ENCODE measurements at regions not wholly inside any gene's neighbourhood (a gene's known extent, or its start where the extent isn't known, plus 50 kb on each side); places are given as distances from the start of the nearest gene placed in this dataset.
A peak's percentile ranks its signal among the peaks of the same experiment; 100 is the strongest.
"Not testable (repeated sequence)": the region's sequence is repeated elsewhere in the genome, so short reads cannot be mapped to it uniquely, and the experiment has no call there.

DNA sequence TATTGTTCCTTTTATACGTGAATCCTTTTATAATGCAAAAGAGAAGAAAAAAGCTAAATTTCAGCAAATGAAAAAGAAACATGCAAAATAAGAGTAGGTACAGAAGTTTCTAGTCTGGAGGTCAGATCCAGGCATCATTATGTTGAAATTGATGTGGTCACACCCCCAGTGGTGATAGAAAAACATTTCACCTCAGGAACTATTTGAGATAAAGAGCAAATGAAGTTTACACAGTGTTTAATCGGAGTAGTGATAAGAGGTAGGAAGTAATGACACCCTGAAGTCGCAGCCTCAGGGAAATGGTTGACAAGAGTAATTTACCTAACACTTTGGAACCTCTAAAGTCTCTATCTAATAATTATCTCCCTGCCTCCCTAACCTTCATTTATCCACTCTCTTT, 536.0 kb upstream of the STEAP1 start:
- TF ChIP-seq POLR2AphosphoS5 (IDR thresholded peaks at IDR 0.05) (no peak), POLR2A (IDR thresholded peaks at IDR 0.05) (no peak), CTCF (IDR thresholded peaks at IDR 0.05) (no peak)
- no peaks in the 10 kb centered on the region for H3K4me1 ChIP-seq (replicated peaks)
- H3K27ac ChIP-seq: no peak overlapping the region
- no peaks in the 10 kb centered on the region for H3K36me3 ChIP-seq
- no peaks in the 10 kb centered on the region for H3K9me3 ChIP-seq
- H3K27me3 ChIP-seq (replicated peaks; ENCODE audit: insufficient read depth): no peaks in the 10 kb centered on the region
- no peak overlapping the region for H3K4me3 ChIP-seq
- DNase-seq (ENCODE audit: low spot score): no peak
- intact Hi-C loops (cut with DNase I): no loop called here
- 53% methylated on average over 3 of the region's 3 CpGs for WGBS

DNA sequence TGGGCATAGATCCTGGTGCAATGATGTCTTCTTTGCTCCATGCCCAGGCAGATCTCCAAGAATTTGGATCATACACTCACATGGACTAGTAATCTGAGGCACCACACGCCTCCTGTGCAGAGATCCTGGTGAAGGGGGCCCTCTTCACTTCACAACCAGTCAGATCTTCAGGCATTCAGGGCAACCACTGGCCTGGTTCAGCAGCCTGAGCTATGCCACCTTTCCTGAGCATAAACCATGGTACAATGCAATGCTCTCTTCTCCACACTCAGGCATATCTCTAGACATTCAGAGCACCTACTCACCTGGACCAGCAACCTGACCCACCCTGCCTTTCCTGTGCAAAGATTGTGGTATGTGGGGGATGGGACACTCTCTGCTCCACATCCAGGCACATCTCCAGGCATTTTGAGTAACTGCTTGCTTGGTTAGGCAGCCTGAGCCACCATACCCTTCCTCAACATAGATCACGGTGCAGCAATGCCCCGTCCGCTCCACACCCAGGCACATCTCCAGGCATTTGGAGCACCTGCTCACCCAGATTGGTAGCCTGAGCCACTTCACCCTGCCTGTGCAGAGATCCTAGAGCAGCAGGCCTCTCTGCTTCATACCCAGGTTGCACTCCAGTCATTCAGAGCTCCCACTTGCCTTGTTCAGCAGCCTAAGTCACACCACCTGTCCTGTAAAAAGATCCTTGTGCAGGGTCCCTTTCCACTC, 532.2 kb upstream of the STEAP1 start:
- no peak for TF ChIP-seq POLR2A (IDR thresholded peaks at IDR 0.05)
- TF ChIP-seq POLR2AphosphoS5 (IDR thresholded peaks at IDR 0.05): no peak
- TF ChIP-seq CTCF (IDR thresholded peaks at IDR 0.05): no peak
- Histone ChIP-seq H3K9me3 (no peaks in the 10 kb centered on the region), H3K27me3 (replicated peaks; ENCODE audit: insufficient read depth) (no peaks in the 10 kb centered on the region), H3K4me3 (no peak overlapping the region), H3K36me3 (no peaks in the 10 kb centered on the region), H3K4me1 (replicated peaks) (no peaks in the 10 kb centered on the region), H3K27ac (no peak overlapping the region)
- WGBS: 98% methylated on average over 4 of the region's 4 CpGs
- no peak for DNase-seq (ENCODE audit: low spot score)
- intact Hi-C loops (cut with DNase I): no loop called here

DNA sequence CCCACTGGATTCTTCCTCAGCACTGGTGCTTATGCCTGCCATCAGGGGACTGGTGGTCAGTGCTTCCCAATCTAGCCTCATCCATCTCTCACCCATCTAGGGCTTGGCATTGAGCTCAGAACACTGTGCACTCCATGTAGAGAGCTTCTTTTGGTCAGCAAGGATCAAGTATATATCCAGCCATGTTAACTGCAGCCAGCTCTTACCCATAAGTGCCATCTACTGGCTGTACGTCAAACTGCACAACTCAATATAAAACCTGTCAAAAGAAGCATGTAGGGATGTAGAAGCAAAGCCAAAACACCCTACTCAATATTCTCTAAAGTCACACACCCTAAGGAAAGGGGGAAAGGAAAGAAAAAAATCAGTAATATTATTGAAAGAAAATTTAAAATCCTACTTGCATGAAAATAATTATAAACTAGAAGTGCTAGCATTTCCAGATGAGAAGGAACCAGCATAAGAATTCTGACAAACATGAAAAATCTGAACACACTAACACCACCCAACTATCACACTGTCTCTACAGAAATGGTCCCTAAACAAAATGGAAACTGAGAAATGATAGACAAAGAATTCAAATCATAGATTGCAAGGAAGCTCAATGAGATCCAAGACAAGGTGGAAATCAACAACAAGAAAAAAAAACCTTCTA, 531.1 kb upstream of the STEAP1 start:
- no peak for TF ChIP-seq POLR2AphosphoS5 (IDR thresholded peaks at IDR 0.05)
- no peak for TF ChIP-seq POLR2A (IDR thresholded peaks at IDR 0.05)
- peak; percentile 15 to 48 (median 38) for TF ChIP-seq CTCF (IDR thresholded peaks at IDR 0.05)
- H3K36me3 ChIP-seq: no peaks in the 10 kb centered on the region
- no peaks in the 10 kb centered on the region for H3K27me3 ChIP-seq (replicated peaks; ENCODE audit: insufficient read depth)
- WGBS: 41% methylated on average over 1 of the region's 1 CpG
- no peak overlapping the region for H3K27ac ChIP-seq
- intact Hi-C loops (cut with DNase I): no loop called here
- H3K4me1 ChIP-seq (replicated peaks): no peaks in the 10 kb centered on the region
- peak; percentile 11 for DNase-seq (ENCODE audit: low spot score)
- no peaks in the 10 kb centered on the region for H3K9me3 ChIP-seq
- no peak overlapping the region for H3K4me3 ChIP-seq

GRCh38 chr7:89624155-89624554, 530.1 kb upstream of the STEAP1 start:
- H3K36me3 ChIP-seq; H3K27ac ChIP-seq; intact Hi-C loops (cut with DNase I); DNase-seq (ENCODE audit: low spot score); H3K27me3 ChIP-seq (replicated peaks; ENCODE audit: insufficient read depth); H3K4me1 ChIP-seq (replicated peaks); H3K4me3 ChIP-seq; H3K9me3 ChIP-seq: not testable (repeated sequence)
- 97% methylated on average over 5 of the region's 5 CpGs for WGBS

GRCh38 chr7:89648509-89648908, 505.8 kb upstream of the STEAP1 start:
- Histone ChIP-seq H3K27ac (no peak overlapping the region), H3K27me3 (replicated peaks; ENCODE audit: insufficient read depth) (no peaks in the 10 kb centered on the region), H3K4me3 (no peak overlapping the region), H3K9me3 (no peaks in the 10 kb centered on the region), H3K4me1 (replicated peaks) (no peaks in the 10 kb centered on the region), H3K36me3 (no peaks in the 10 kb centered on the region)
- WGBS: 90% methylated on average over 3 of the region's 3 CpGs
- TF ChIP-seq POLR2A (IDR thresholded peaks at IDR 0.05): no peak
- TF ChIP-seq POLR2AphosphoS5 (IDR thresholded peaks at IDR 0.05): no peak
- TF ChIP-seq CTCF (IDR thresholded peaks at IDR 0.05): no peak
- no peak for DNase-seq (ENCODE audit: low spot score)
- intact Hi-C loops (cut with DNase I): no loop called here

Measured in prostate gland (tissue), 2 donors.